DOHH2 (cell line): ENCODE measurements at regions not wholly inside any gene's neighbourhood (a gene's known extent, or its start where the extent isn't known, plus 50 kb on each side); places are given as distances from the start of the nearest gene placed in this dataset.

Experiments
- CTCF ChIP-seq: fragments of 200-600 bp; sonication (generic); IDR thresholded peaks from one replicate; pipeline ENCODE4 v1.5.1; 2014; ENCODE audit warnings: antibody characterized with exemption, mild to moderate bottlenecking, low read depth, low read length; ENCODE audit not compliant: poor library complexity, severe bottlenecking
- EZH2phosphoT487 ChIP-seq: fragments of 200-600 bp; sonication (generic); IDR thresholded peaks from 2 replicates; pipeline ENCODE4 v1.6.1; 2017; ENCODE audit warnings: borderline replicate concordance, mild to moderate bottlenecking, antibody characterized with exemption, low read length, moderate library complexity, mixed read lengths

GRCh38 chr1:106925750-106926149 lies 130.7 kb upstream of the PRMT6 start:
- TF ChIP-seq CTCF (no peak), EZH2phosphoT487 (no peak)
